HFF-Myc (cell line): ENCODE measurements at regions not wholly inside any gene's neighbourhood (a gene's known extent, or its start where the extent isn't known, plus 50 kb on each side); places are given as distances from the start of the nearest gene placed in this dataset.

ENCODE experiments used
- DNase-seq: peaks from one replicate; pipeline ENCODE4 v3.0.0-alpha.2; 2011; ENCODE audit warnings: low read depth; ENCODE audit errors: extremely low read depth
- H3K4me3 ChIP-seq: replicated peaks from 2 replicates; pipeline ENCODE4 v1.5.1; 2011; ENCODE audit warnings: low read depth, mild to moderate bottlenecking, control low read depth, low read length
- TF ChIP-seq, protein P1 (sequence below): IDR thresholded peaks from 2 replicates; pipeline ENCODE4 v1.5.1; 2012; ENCODE audit warnings: mild to moderate bottlenecking, low read depth, low read length, control low read depth; ENCODE audit errors: missing control alignments

DNA sequence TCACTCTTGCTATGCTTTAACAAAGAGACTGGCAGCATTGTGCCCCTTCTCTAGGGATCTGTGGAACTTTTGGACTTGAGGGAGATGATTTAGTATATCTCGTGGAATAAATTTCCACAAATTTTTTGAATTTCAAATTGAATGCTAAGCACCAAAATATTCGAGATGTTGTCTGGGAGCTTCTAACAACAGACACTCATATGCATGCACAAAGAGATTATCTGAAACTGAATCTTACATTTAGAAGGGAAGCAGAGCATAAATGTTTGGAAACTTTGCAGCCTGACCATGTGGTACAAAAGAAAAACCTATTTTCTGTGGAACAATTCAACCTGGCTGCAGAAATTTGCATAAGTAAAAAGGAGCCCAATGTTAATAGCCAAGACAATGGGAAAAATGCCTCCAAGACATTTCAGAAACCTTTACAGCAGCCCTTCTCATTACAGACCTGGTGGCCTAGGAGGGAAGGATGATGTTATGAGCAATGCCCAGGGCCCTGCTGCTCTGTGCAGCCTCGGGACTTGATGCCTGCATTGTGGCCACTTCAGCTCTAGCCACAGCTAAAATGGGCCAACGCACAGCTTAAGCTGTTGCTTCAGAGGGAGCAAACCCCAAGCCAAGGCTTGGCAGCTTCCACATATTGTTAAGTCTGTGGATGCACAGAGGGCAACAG, 285.8 kb upstream of the FAM174A start:
- TF ChIP-seq, protein P1, sequence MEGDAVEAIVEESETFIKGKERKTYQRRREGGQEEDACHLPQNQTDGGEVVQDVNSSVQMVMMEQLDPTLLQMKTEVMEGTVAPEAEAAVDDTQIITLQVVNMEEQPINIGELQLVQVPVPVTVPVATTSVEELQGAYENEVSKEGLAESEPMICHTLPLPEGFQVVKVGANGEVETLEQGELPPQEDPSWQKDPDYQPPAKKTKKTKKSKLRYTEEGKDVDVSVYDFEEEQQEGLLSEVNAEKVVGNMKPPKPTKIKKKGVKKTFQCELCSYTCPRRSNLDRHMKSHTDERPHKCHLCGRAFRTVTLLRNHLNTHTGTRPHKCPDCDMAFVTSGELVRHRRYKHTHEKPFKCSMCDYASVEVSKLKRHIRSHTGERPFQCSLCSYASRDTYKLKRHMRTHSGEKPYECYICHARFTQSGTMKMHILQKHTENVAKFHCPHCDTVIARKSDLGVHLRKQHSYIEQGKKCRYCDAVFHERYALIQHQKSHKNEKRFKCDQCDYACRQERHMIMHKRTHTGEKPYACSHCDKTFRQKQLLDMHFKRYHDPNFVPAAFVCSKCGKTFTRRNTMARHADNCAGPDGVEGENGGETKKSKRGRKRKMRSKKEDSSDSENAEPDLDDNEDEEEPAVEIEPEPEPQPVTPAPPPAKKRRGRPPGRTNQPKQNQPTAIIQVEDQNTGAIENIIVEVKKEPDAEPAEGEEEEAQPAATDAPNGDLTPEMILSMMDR, result no peak
- no peak overlapping the region for H3K4me3 ChIP-seq
- DNase-seq, result no peak

DNA sequence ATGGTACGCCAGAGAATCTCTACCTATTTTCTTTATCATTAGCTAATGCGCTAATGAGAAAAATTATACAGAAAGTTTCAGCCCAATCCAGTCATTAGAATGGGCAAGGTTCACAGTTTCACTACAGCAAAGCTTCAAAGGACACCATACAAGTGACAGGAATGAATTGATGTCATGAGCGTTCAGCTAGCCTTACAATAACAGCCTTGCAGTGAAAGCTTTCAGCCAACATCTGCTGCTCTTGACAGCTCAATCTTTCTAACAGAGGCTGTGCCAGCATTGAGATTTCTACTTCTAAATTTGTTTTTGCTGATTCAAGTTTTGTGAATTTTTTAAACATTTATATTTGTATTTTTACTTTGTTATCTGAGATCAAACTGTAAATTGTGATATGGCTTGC, 302.4 kb upstream of the FAM174A start:
- TF ChIP-seq, protein P1, result no peak
- no peak overlapping the region for H3K4me3 ChIP-seq
- DNase-seq, result no peak

DNA sequence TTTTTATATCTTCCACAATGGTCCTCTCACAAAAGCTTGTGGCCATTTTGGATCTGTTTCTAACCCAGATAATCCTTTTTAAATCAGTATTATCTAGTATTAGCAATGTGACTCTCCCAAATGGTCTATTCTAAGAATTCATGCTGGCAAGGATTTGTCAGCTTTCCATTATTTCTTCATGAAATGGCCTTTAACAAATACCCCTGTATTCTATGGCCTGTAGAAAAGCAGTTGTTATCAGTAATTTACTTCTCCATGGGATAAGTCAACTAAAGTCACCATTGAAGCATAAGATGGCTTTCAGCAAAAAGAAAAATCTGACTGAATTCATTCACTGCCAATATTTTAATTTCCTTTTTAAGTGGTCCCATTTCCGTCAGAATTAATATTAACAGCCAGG, 346.4 kb upstream of the FAM174A start:
- TF ChIP-seq, protein P1, result no peak
- DNase-seq, result no peak
- H3K4me3 ChIP-seq, result no peak overlapping the region

DNA sequence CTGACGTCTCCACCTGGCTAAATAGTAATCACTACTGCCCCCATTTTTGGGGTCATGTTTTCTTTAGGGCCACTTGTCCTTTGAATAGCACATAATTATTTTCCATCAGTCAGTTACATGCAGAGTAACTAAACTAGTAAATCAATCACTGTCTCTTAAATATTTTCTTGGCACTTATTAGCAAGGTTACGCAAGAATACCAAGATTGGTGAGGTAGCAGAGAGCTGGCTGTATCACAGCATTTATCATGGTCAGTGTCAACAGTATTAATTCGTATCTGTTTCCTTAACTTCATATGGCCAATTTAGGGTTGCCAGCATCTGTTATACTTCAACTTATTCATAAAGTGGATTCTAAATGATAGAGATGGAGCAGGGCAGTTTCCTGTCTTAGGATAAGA, 346.8 kb upstream of the FAM174A start:
- H3K4me3 ChIP-seq, result no peak overlapping the region
- TF ChIP-seq, protein P1, result no peak
- no peak for DNase-seq

DNA sequence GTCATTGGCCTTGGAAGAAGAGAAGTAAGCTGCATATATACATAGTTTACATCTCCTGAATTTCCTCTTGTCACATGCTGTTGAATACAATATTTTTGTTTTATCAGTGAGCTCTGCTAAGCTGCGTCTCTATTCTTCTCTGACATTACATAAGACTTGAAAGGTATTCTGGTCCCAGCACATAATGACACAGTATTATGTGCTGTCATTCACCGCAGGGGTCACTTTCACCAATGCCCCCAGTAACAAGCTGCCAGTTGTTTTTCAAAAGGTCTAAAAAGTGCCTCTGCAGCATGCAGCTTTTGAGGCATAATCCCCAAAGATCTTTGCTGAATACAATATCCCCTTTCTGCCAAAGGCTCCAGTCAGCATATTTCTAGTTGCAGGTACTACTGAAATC, 349.0 kb upstream of the FAM174A start:
- TF ChIP-seq, protein P1, result no peak
- H3K4me3 ChIP-seq, result no peak overlapping the region
- DNase-seq, result no peak

DNA sequence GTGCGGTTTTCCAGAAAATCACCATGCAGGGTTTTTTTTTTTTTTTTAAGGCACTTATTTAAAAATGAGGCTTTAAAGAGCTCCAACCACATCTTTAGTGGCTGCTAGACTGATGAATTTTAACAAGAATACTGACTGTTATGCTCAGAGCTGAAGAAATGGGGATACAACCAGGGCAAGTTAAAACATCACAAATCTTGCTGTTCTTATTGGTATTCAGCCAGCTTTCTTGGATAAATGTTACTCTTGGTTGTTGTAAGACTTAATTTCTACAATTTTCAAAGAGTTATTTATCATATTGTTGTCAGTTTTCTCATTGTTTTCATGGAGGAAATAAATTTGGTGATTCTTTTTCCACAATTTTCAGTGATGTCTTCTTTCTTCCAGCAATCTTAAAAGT, 352.8 kb upstream of the FAM174A start:
- TF ChIP-seq, protein P1, result no peak
- DNase-seq, result no peak
- no peak overlapping the region for H3K4me3 ChIP-seq

DNA sequence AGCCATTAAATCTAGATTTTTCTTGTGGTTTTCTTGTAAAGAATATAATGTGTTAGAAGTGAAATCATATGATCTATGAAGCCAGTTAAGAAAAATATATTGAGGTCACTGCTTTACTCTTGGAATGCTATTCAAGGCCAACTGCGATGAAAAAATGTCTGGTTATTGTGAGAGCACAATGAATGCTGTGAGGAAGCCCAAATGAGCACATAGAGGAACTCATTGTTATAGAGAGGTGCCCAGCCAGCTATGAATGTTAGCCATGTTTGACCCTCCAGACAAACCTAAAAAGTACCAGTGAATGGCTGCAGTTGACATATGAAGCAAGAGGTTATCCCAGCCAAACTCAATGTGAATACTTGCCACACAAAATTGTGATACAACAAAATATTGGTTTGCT, 359.8 kb upstream of the FAM174A start:
- no peak overlapping the region for H3K4me3 ChIP-seq

More for the DNA sequence above, 359.8 kb upstream of the FAM174A start:
- DNase-seq, result no peak
- TF ChIP-seq, protein P1, result no peak
